Umbilical cord (tissue), 1 donor: ENCODE measurements at regions not wholly inside any gene's neighbourhood (a gene's known extent, or its start where the extent isn't known, plus 50 kb on each side); places are given as distances from the start of the nearest gene placed in this dataset.

ENCODE experiments used
- DNase-seq: peaks from one replicate; pipeline ENCODE4 v3.0.0-alpha.2; 2015; ENCODE audit warnings: low spot score

GRCh38 chr21:27221077-27221476 lies 254.2 kb upstream of the ADAMTS5 start:
- DNase-seq = no peak

- DNase-seq = no peak
These were observed 253.5 kb upstream of the ADAMTS5 start for GRCh38 chr21:27220416-27220815.

- DNase-seq = no peak
These were observed 252.2 kb upstream of the ADAMTS5 start for GRCh38 chr21:27219068-27219467.

- DNase-seq = no peak
These were observed 246.4 kb upstream of the ADAMTS5 start for GRCh38 chr21:27213303-27213702.

- peak; percentile 69 for DNase-seq
These were observed 245.6 kb upstream of the ADAMTS5 start for GRCh38 chr21:27212441-27212840.

GRCh38 chr21:27209546-27209945 lies 242.7 kb upstream of the ADAMTS5 start:
- peak; percentile 91 for DNase-seq

GRCh38 chr21:27206368-27206982 lies 239.6 kb upstream of the ADAMTS5 start:
- no peak for DNase-seq

- no peak for DNase-seq
These were observed 235.4 kb upstream of the ADAMTS5 start for GRCh38 chr21:27202301-27202700.

- DNase-seq = no peak
These were observed 234.3 kb upstream of the ADAMTS5 start for GRCh38 chr21:27201197-27201596.

GRCh38 chr21:27196651-27197050 lies 229.8 kb upstream of the ADAMTS5 start:
- no peak for DNase-seq

GRCh38 chr21:27192281-27192949 lies 225.5 kb upstream of the ADAMTS5 start:
- peak; percentile 43 for DNase-seq

- peak; percentile 26 for DNase-seq
These were observed 223.7 kb upstream of the ADAMTS5 start for GRCh38 chr21:27190601-27191000.

- DNase-seq = no peak
These were observed 223.0 kb upstream of the ADAMTS5 start for GRCh38 chr21:27189870-27190269.

GRCh38 chr21:27173053-27173452 lies 206.2 kb upstream of the ADAMTS5 start:
- DNase-seq = no peak

- DNase-seq = peak; percentile 28
These were observed 204.8 kb upstream of the ADAMTS5 start for GRCh38 chr21:27171707-27172106.

- peak; percentile 10 for DNase-seq
These were observed 201.2 kb upstream of the ADAMTS5 start for GRCh38 chr21:27168084-27168483.

GRCh38 chr21:27164208-27165177 lies 197.6 kb upstream of the ADAMTS5 start:
- DNase-seq = peak; percentile 72

GRCh38 chr21:27158967-27159366 lies 192.1 kb upstream of the ADAMTS5 start:
- no peak for DNase-seq

GRCh38 chr21:27157097-27157496 lies 190.2 kb upstream of the ADAMTS5 start:
- no peak for DNase-seq

- no peak for DNase-seq
These were observed 189.8 kb upstream of the ADAMTS5 start for GRCh38 chr21:27156666-27157065.

GRCh38 chr21:27155130-27155500 lies 188.2 kb upstream of the ADAMTS5 start:
- no peak for DNase-seq

GRCh38 chr21:27154451-27155129 lies 187.7 kb upstream of the ADAMTS5 start:
- DNase-seq = no peak
